ENCODE measurements at regions not wholly inside any gene's neighbourhood (a gene's known extent, or its start where the extent isn't known, plus 50 kb on each side); places are given as distances from the start of the nearest gene placed in this dataset.
"Not testable (repeated sequence)": the region's sequence is repeated elsewhere in the genome, so short reads cannot be mapped to it uniquely, and the experiment has no call there.

DNA sequence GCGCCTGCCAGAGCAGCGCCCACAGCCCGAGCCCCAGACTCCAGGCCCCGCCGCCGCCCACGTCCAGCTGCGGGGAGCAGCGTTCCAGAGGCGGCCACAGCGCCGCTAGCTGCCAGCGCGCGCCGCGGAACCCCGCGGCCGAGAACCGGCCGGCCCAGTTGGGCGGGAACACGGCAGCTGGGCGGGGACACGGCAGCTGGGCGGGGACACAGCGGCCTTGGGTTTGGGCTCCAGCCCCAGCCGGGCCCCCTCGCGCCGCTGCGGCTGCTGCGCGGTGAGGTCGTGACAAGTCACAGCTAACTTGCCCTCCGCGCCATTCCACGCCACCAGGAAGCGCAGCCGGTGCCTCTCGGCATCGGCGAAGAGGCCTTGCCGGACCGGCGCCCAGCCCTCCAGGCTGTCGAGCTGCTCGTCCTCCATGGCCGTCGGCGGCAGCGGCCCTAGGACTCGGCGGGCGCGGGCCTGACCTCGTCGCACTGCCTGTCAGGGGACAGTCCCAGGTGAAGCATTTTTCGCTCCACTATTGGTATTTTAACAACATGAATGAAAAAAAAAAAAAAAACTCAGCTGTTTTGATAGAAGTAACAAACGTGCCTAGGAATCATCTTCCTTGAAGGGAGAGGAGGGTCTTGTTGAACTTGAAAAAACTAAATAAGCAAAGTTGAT lies 56.6 kb upstream of the GOLGA8N start:
- peak; percentile 36 for DNase-seq

GRCh38 chr15:32536057-32536493 lies 57.2 kb upstream of the GOLGA8N start:
- DNase-seq, result not testable (repeated sequence)

DNA sequence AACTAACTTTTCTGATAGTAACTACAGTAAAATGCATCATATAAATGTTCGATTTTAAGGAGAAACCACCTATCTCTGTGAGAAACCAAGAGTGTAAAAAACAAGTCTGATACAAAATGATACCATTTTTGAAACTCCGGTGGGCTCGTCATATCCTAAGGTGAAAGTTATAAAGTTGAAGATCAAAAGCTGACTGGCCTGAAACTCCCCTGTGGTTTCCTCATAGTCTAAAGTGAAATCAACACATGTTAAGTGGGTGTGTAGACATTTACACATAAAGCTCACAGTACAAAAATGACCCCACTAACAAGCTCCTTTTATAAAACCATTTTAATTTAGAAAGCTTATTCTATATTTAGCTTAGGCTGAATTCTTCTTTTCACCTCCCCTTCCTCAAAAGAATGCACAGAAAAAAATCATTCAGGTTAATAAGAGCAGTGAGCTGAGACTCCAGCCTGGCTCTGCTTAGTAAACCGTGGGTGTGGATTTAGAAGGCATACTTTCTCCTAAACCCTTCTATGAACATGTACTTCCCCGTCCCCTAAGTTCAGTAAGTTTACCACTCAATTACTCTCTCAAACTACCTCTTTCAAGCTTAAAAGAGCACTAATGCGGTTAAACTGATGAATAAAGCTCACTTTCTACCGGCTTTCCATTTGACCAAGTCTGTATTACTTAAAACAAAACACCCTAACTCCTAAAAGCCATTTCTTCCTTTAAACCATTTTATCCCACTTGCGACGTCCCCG lies 57.9 kb upstream of the GOLGA8N start:
- DNase-seq, result not testable (repeated sequence)

DNA sequence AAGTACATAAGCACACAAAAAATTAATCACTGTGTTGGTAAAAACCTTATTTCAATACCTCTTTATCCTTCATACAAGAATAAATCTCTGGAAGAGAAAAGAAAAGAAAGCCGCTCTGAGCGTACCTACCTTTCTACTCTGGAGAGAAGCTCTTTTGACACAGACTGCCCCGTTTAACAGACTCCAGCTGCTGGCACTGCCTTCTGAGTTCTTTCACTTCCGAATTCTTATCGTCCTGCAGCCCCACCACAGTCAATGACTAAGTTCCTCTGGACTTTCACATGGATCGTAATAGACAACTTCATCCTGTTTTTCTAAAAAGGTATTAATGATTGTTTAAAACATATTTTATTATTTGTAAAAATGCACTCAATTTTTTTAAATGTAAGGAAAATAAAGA lies 67.5 kb upstream of the GOLGA8O start:
- DNase-seq, result not testable (repeated sequence)

DNA sequence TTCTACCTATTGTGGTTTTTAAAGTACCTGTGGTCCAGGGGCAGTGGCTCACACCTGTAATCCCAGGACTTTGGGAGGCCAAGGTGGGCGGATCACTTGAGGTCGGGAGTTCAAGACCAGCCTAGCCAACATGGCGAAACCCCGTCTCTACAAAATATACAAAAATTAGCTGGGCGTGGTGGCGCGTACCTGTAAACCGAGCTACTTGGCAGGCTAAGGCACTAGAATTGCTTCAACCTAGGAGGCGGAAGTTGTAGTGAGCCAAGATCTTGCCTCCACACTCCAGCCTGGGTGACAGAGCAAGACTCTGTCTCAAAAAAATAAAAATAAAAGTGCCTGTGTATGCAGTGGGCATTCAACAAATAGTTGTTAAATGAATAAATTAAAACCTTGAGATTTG lies 67.0 kb upstream of the GOLGA8O start:
- not testable (repeated sequence) for DNase-seq

- not testable (repeated sequence) for DNase-seq
Measured at GRCh38 chr15:32518976-32519375, 63.5 kb upstream of the GOLGA8O start.

- not testable (repeated sequence) for DNase-seq
Measured at GRCh38 chr15:32518013-32518412, 62.6 kb upstream of the GOLGA8O start.

DNA sequence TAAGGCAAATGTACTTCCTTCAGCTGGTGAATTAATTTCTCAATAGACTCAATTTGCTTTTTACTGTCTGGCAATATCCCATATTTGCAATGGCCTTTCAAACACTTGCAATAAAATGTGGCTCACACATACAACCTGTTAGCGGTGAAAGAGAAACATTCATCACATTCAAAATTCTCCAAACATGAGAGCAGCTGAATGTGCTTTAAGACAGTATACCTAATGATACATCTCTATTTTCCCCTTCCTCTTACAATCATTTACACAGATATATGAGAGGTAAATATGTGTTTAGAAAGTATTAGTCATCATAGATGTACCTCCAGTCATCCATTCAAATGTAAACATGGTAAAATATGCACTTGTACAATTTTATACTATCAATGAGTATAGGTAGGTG lies 61.5 kb upstream of the GOLGA8O start:
- not testable (repeated sequence) for DNase-seq

- not testable (repeated sequence) for DNase-seq
Measured at GRCh38 chr15:32513378-32513777, 57.9 kb upstream of the GOLGA8O start.

DNA sequence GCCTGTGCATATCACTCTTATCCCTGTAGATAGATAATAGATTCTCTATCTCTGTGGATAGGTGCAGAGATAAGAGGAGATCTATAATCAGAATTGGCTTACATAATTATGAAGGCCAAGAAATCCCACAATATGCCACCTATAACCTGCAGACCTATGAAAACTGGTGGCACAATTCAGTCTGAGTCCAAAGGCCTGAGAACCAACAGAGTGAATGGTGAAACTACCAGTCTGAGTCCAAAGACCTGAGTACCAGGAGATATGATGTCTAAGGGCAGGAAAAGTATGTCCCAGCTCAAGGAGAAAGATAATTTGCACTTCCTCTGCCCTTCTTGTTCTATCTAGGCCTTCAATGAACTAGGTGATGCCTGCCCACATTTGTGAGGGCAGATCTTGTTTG lies 54.6 kb upstream of the GOLGA8O start:
- not testable (repeated sequence) for DNase-seq

- not testable (repeated sequence) for DNase-seq
Measured at GRCh38 chr15:32508081-32508480, 52.6 kb upstream of the GOLGA8O start.

DNA sequence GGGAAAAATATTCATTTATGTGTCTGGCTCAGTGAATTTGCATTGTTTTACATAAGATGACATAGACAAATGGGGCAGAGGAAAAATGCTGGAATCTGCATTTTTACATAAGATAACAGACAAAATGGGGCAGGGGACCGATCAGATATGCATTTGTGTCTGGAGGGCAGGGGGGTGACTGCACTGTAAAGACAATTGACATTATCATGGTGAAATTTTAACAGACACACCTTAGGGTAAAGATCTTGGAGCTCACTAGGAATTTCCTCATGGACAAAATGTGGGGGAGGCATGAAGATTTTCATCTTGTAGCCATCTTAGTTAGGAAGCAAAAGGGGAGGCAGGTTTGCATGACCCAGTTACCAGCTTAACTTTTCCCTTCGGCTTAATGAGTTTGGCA lies 51.4 kb upstream of the GOLGA8O start:
- DNase-seq, result not testable (repeated sequence)

GRCh38 chr15:32505633-32506032 lies 50.2 kb upstream of the GOLGA8O start:
- not testable (repeated sequence) for DNase-seq
